ENCODE measurements at regions not wholly inside any gene's neighbourhood (a gene's known extent, or its start where the extent isn't known, plus 50 kb on each side); places are given as distances from the start of the nearest gene placed in this dataset.
"Not testable (repeated sequence)": the region's sequence is repeated elsewhere in the genome, so short reads cannot be mapped to it uniquely, and the experiment has no call there.

DNA sequence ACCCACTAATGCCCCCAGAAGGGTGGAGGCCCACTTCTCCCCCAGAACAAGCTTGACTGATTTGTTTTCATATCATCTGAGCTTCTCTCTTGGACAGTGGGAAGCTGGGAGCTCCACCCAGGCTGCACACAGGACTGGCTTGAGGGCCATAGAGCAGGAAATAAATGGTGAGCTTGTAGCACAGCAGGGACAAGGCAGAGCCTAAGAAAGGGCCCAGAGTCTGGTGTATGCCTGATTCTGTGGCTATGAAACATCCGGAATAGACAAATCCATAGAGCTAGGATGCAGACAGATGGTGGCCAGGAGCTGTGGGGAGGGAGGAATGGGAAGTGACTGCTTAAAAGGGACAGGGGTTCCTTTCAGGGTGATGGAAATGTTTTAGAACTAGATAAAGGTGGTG, 79.0 kb downstream of the ARL6IP4 start:
- H3K4me3 Mint-ChIP-seq: no peak overlapping the region
- peaks cover 41% of the 10 kb centered on the region for H3K4me1 Mint-ChIP-seq
- no peak for DNase-seq (ENCODE audit: low spot score in 2 of 2)
- H3K27me3 Mint-ChIP-seq: no peaks in the 10 kb centered on the region
- no peaks in the 10 kb centered on the region for H3K9me3 Mint-ChIP-seq
- H3K27ac Mint-ChIP-seq: no peak overlapping the region
- H3K36me3 Mint-ChIP-seq: peaks cover 2% of the 10 kb centered on the region
- ATAC-seq (ENCODE audit: low read depth): no peak

DNA sequence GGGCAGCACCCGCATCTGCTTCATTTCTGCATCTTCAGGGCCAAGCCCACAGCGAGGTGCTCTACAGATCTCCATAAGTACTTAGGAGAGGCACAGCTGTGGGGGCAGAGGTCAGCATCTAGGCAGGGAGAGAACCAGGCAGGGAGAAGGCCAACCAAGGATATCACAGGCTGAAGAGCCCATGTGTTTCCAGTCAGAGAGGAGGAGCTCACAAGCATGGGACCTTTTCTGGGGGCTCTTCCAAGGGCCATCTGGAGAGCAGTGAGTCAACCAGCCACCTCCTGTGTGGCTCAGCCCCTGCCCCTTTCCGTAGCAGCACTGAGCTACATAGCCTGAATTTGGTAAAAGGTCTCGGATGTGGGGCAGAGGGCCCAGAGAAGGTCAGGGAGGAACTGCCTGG, 78.5 kb downstream of the ARL6IP4 start:
- no peaks in the 10 kb centered on the region for H3K27me3 Mint-ChIP-seq
- no peak for ATAC-seq (ENCODE audit: low read depth)
- peak overlapping the region; percentile 30 for H3K27ac Mint-ChIP-seq
- H3K36me3 Mint-ChIP-seq: peaks cover 2% of the 10 kb centered on the region
- no peak for DNase-seq (ENCODE audit: low spot score in 2 of 2)
- H3K4me3 Mint-ChIP-seq: no peak overlapping the region
- peaks cover 35% of the 10 kb centered on the region for H3K4me1 Mint-ChIP-seq
- H3K9me3 Mint-ChIP-seq: no peaks in the 10 kb centered on the region

DNA sequence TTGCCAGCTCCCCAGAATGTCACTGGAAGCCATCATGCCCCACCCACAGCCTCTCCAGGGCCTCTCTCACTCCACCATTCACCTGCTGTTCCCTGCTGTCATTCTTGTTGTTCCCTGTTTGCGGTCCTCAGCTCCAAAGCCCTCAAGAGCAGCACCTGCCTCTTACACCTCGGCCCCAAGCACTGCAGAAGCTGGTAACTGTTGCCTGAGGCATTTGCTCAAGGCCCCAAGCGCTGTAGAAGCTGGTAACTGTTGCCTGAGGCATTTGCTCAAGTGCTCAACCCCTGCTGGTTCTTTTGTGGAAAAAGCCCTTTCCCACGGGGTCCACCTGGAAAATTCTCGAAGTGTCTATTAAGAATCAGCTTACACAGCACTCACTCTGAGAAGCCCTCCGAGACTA, 78.0 kb downstream of the ARL6IP4 start:
- Mint-ChIP-seq H3K4me3 (no peak overlapping the region), H3K4me1 (peaks cover 30% of the 10 kb centered on the region), H3K27ac (peak overlapping the region; percentile 30), H3K27me3 (no peaks in the 10 kb centered on the region), H3K36me3 (peaks cover 2% of the 10 kb centered on the region), H3K9me3 (no peaks in the 10 kb centered on the region)
- ATAC-seq (ENCODE audit: low read depth): no peak
- no peak for DNase-seq (ENCODE audit: low spot score in 2 of 2)

- Mint-ChIP-seq H3K27ac (peak overlapping the region; percentile 30), H3K4me3 (no peak overlapping the region)
- ATAC-seq (ENCODE audit: low read depth): peak; percentile 35
Measured at GRCh38 chr12:123057513-123058265, 77.2 kb downstream of the ARL6IP4 start.

DNA sequence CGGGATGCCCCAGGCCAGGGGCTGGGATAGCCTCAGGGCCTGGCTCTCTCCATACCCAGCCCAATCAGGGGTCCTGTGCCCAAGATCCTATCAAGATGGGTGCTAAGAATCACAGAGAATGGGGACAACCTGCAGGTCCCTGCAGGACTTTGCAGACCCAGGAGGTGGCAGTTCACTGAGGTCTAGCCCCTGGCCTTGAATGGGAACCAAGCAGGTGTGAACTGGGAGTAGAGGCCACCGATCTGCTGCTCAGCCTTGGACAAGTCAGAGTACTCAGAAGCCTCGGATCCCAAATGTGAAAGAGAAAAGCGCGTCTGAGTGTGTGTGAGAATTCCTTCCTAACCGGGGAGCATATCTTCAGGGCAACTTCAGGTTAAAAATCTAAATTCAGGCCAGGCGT, 76.2 kb downstream of the ARL6IP4 start:
- H3K27ac Mint-ChIP-seq: no peak overlapping the region
- H3K27me3 Mint-ChIP-seq: no peaks in the 10 kb centered on the region
- DNase-seq (ENCODE audit: low spot score in 2 of 2) (no peak), ATAC-seq (ENCODE audit: low read depth) (no peak)
- H3K4me3 Mint-ChIP-seq: no peak overlapping the region
- peaks cover 21% of the 10 kb centered on the region for H3K4me1 Mint-ChIP-seq
- H3K36me3 Mint-ChIP-seq: peaks cover 2% of the 10 kb centered on the region
- no peaks in the 10 kb centered on the region for H3K9me3 Mint-ChIP-seq

More at GRCh38 chr12:123057513-123058265, 77.2 kb downstream of the ARL6IP4 start:
- H3K4me1 Mint-ChIP-seq: peaks cover 26% of the 10 kb centered on the region
- peaks cover 2% of the 10 kb centered on the region for H3K36me3 Mint-ChIP-seq
- H3K27me3 Mint-ChIP-seq: no peaks in the 10 kb centered on the region
- DNase-seq (ENCODE audit: low spot score in 2 of 2): no peak
- H3K9me3 Mint-ChIP-seq: no peaks in the 10 kb centered on the region

DNA sequence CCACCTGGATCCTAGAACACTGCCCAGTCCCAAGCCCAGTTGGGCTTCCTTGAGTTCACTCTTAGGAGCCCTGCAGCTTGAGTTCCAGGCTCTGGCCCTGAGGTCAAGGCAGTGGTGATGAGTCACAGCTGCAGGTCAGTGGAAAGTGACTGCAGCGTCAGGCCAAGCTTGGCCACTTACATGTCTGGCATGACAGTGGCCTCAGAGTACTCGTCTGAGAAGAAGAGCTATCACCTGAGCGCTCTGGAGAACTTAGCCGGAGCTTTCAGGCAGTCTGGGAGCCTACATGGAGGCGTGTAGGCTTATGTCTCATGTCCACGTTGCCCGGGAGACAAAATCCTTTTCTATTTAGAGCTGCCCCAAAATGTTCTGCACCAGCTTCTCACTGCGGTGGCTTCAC, 75.6 kb downstream of the ARL6IP4 start:
- H3K36me3 Mint-ChIP-seq: peaks cover 2% of the 10 kb centered on the region
- ATAC-seq (ENCODE audit: low read depth) (no peak), DNase-seq (ENCODE audit: low spot score in 2 of 2) (no peak)
- H3K4me3 Mint-ChIP-seq: no peak overlapping the region
- no peaks in the 10 kb centered on the region for H3K9me3 Mint-ChIP-seq
- peaks cover 21% of the 10 kb centered on the region for H3K4me1 Mint-ChIP-seq
- no peak overlapping the region for H3K27ac Mint-ChIP-seq
- H3K27me3 Mint-ChIP-seq: no peaks in the 10 kb centered on the region

- peaks cover 2% of the 10 kb centered on the region for H3K36me3 Mint-ChIP-seq
- no peak overlapping the region for H3K4me3 Mint-ChIP-seq
- DNase-seq (ENCODE audit: low spot score in 2 of 2) (no peak), ATAC-seq (ENCODE audit: low read depth) (no peak)
- H3K27me3 Mint-ChIP-seq: no peaks in the 10 kb centered on the region
- H3K9me3 Mint-ChIP-seq: no peaks in the 10 kb centered on the region
- peaks cover 16% of the 10 kb centered on the region for H3K4me1 Mint-ChIP-seq
- H3K27ac Mint-ChIP-seq: no peak overlapping the region
Measured at GRCh38 chr12:123055281-123055766, 74.8 kb downstream of the ARL6IP4 start.

GRCh38 chr12:123054371-123054770, 73.9 kb downstream of the ARL6IP4 start:
- no peaks in the 10 kb centered on the region for H3K27me3 Mint-ChIP-seq
- no peak overlapping the region for H3K4me3 Mint-ChIP-seq
- peaks cover 15% of the 10 kb centered on the region for H3K4me1 Mint-ChIP-seq
- peaks cover 2% of the 10 kb centered on the region for H3K36me3 Mint-ChIP-seq
- no peak overlapping the region for H3K27ac Mint-ChIP-seq
- DNase-seq (ENCODE audit: low spot score in 2 of 2) (no peak), ATAC-seq (ENCODE audit: low read depth) (no peak)
- no peaks in the 10 kb centered on the region for H3K9me3 Mint-ChIP-seq

- no peaks in the 10 kb centered on the region for H3K9me3 Mint-ChIP-seq
- no peak overlapping the region for H3K27ac Mint-ChIP-seq
- no peaks in the 10 kb centered on the region for H3K27me3 Mint-ChIP-seq
- H3K4me1 Mint-ChIP-seq: peaks cover 4% of the 10 kb centered on the region
- ATAC-seq (ENCODE audit: low read depth) (no peak), DNase-seq (ENCODE audit: low spot score in 2 of 2) (no peak)
- peaks cover 2% of the 10 kb centered on the region for H3K36me3 Mint-ChIP-seq
- H3K4me3 Mint-ChIP-seq: no peak overlapping the region
Measured at GRCh38 chr12:123051556-123051955, 71.1 kb downstream of the ARL6IP4 start.

GRCh38 chr12:123050913-123051312, 70.4 kb downstream of the ARL6IP4 start:
- DNase-seq (ENCODE audit: low spot score in 2 of 2): no peak
- no peak for ATAC-seq (ENCODE audit: low read depth)
- Mint-ChIP-seq H3K27me3 (no peaks in the 10 kb centered on the region), H3K27ac (no peak overlapping the region), H3K36me3 (peaks cover 2% of the 10 kb centered on the region), H3K4me3 (no peak overlapping the region), H3K4me1 (peaks cover 7% of the 10 kb centered on the region), H3K9me3 (no peaks in the 10 kb centered on the region)

DNA sequence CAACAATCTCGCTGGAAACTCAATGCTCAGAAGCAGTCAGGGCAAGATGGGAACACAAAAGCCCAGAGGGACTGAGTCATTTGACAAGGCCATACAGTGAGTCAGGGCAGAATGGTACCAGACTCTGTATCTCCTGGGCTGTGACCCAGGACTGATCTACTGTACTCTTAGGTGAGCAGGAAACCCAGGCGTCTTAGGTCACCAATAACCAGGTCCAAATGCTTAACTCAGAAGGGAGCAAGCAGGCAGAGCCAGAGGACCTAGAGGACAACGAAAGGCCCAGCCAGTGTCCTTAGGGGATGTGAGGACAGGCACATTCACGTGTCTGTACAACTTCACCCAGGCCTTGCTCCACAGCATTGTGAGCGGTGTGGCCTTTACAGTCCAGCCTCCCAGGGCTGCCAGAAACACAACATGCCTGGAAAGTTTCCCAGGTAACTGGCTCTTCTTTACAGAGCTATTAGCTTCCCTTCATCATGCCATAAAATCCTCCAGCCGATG, 69.9 kb downstream of the ARL6IP4 start:
- Mint-ChIP-seq H3K27me3 (no peaks in the 10 kb centered on the region), H3K9me3 (no peaks in the 10 kb centered on the region), H3K4me3 (no peak overlapping the region), H3K27ac (no peak overlapping the region), H3K36me3 (no peaks in the 10 kb centered on the region), H3K4me1 (peaks cover 7% of the 10 kb centered on the region)
- no peak for ATAC-seq (ENCODE audit: low read depth)
- no peak for DNase-seq (ENCODE audit: low spot score in 2 of 2)

GRCh38 chr12:123049398-123050240, 69.1 kb downstream of the ARL6IP4 start:
- H3K27ac Mint-ChIP-seq: no peak overlapping the region
- H3K27me3 Mint-ChIP-seq: no peaks in the 10 kb centered on the region
- H3K36me3 Mint-ChIP-seq: no peaks in the 10 kb centered on the region
- H3K4me1 Mint-ChIP-seq: peaks cover 10% of the 10 kb centered on the region
- DNase-seq (ENCODE audit: low spot score in 2 of 2) (no peak), ATAC-seq (ENCODE audit: low read depth) (no peak)
- no peaks in the 10 kb centered on the region for H3K9me3 Mint-ChIP-seq
- H3K4me3 Mint-ChIP-seq: no peak overlapping the region

DNA sequence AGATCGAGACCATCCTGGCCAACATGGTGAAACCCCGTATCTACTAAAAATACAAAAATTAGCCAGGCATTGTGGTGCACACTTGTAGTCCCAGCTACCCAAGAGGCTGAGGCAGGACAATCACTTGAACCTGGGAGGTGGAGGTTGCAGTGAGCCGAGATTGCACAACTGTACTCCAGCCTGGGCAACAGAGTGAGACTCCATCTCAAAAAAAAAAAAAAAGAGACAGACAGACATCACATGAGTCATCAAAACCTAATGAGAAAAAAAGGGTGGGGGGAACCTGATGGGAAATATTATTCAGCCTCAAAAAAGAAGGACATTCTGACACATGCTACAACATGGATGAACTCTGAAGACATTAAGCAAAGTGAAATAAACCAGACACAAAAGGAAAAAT, 67.4 kb downstream of the ARL6IP4 start:
- H3K4me1 Mint-ChIP-seq: peaks cover 21% of the 10 kb centered on the region
- H3K4me3 Mint-ChIP-seq; ATAC-seq (ENCODE audit: low read depth); H3K36me3 Mint-ChIP-seq; DNase-seq (ENCODE audit: low spot score in 2 of 2); H3K27ac Mint-ChIP-seq; H3K9me3 Mint-ChIP-seq; H3K27me3 Mint-ChIP-seq: not testable (repeated sequence)

DNA sequence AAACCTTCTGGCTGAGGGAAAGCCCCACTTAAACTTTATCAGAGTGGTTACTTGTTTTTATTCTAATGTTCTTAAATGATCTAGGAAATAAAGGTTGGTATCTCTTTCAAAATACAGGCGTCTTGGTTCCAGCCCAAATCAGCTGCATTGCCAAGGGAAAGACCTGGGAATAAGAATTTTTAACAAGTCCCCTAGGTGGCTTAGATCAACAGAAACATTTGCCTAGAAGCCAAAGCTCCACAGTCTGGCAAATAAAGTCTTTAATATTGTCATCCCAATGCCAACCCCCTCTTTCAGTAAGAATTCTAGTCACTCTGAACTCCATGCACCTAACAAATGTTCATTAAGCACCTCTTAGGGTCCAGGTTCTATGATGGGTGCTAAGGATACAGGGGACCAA, 66.8 kb downstream of the ARL6IP4 start:
- no peaks in the 10 kb centered on the region for H3K9me3 Mint-ChIP-seq
- H3K4me1 Mint-ChIP-seq: peaks cover 21% of the 10 kb centered on the region
- DNase-seq (ENCODE audit: low spot score in 2 of 2) (no peak), ATAC-seq (ENCODE audit: low read depth) (no peak)
- no peaks in the 10 kb centered on the region for H3K27me3 Mint-ChIP-seq
- no peaks in the 10 kb centered on the region for H3K36me3 Mint-ChIP-seq
- H3K27ac Mint-ChIP-seq: no peak overlapping the region
- H3K4me3 Mint-ChIP-seq: no peak overlapping the region
